Panc1 (cell line): ENCODE measurements at regions not wholly inside any gene's neighbourhood (a gene's known extent, or its start where the extent isn't known, plus 50 kb on each side); places are given as distances from the start of the nearest gene placed in this dataset.

Source experiments
- POLR2AphosphoS5 ChIP-seq: IDR thresholded peaks from 2 replicates; pipeline ENCODE4 v1.6.1; 2012; ENCODE audit warnings: mild to moderate bottlenecking, low read depth, low read length, moderate library complexity
- TF ChIP-seq, protein P1 (sequence below): fragments of 450-650 bp; IDR thresholded peaks from 2 replicates; pipeline ENCODE4 v1.5.1; 2017; ENCODE audit warnings: mild to moderate bottlenecking

GRCh38 chr10:3616880-3617279 is 168.1 kb downstream of the KLF6 start:
- TF ChIP-seq POLR2AphosphoS5: no peak
- TF ChIP-seq, protein P1, sequence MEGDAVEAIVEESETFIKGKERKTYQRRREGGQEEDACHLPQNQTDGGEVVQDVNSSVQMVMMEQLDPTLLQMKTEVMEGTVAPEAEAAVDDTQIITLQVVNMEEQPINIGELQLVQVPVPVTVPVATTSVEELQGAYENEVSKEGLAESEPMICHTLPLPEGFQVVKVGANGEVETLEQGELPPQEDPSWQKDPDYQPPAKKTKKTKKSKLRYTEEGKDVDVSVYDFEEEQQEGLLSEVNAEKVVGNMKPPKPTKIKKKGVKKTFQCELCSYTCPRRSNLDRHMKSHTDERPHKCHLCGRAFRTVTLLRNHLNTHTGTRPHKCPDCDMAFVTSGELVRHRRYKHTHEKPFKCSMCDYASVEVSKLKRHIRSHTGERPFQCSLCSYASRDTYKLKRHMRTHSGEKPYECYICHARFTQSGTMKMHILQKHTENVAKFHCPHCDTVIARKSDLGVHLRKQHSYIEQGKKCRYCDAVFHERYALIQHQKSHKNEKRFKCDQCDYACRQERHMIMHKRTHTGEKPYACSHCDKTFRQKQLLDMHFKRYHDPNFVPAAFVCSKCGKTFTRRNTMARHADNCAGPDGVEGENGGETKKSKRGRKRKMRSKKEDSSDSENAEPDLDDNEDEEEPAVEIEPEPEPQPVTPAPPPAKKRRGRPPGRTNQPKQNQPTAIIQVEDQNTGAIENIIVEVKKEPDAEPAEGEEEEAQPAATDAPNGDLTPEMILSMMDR: no peak
